ENCODE measurements at regions not wholly inside any gene's neighbourhood (a gene's known extent, or its start where the extent isn't known, plus 50 kb on each side); places are given as distances from the start of the nearest gene placed in this dataset.

- no peaks in the 10 kb centered on the region for H3K36me3 ChIP-seq
- no peak overlapping the region for H3K27ac ChIP-seq
- no peak for DNase-seq
- H3K27me3 ChIP-seq (replicated peaks in 1 of 7), result no peaks in the 10 kb centered on the region
- H3K9me3 ChIP-seq, result no peaks in the 10 kb centered on the region
- no peak for TF ChIP-seq POLR2A (IDR thresholded peaks at IDR 0.05)
- no peak for TF ChIP-seq CTCF (IDR thresholded peaks at IDR 0.05 in 8 of 11, conservative IDR thresholded peaks at IDR 0.05 in 3 of 11)
- H3K4me1 ChIP-seq, result peaks cover 0 to 29% (median 9%) of the 10 kb centered on the region in 6 donors
- intact Hi-C loops (cut with DNase I; ENCODE audit: low total_unique reads), result no loop called here
- H3K4me3 ChIP-seq, result no peak overlapping the region
- 88 to 96% (median 92%) methylated on average over 7 of the region's 7 CpGs for WGBS, 5 donors
These were observed 133.1 kb upstream of the EEPD1 start for GRCh38 chr7:36019980-36020379.

GRCh38 chr7:36021367-36021766 is 131.7 kb upstream of the EEPD1 start:
- WGBS, 5 donors, result 67 to 82% (median 77%) methylated on average over 5 of the region's 5 CpGs

GRCh38 chr7:36021917-36022550 is 131.0 kb upstream of the EEPD1 start:
- WGBS, 5 donors, result 75 to 86% (median 82%) methylated on average over 11 of the region's 11 CpGs
- Histone ChIP-seq H3K27ac (peak overlapping the region in 2 of 8 donors; percentile 49 to 63), H3K36me3 (no peaks in the 10 kb centered on the region), H3K4me1 (peaks cover 0 to 29% (median 9%) of the 10 kb centered on the region in 6 donors), H3K9me3 (no peaks in the 10 kb centered on the region), H3K4me3 (no peak overlapping the region), H3K27me3 (replicated peaks in 1 of 7) (no peaks in the 10 kb centered on the region)
- intact Hi-C loops (cut with DNase I; ENCODE audit: low total_unique reads), result no loop called here
- DNase-seq, result no peak
- TF ChIP-seq CTCF (IDR thresholded peaks at IDR 0.05 in 8 of 11, conservative IDR thresholded peaks at IDR 0.05 in 3 of 11), result peak in 1 of 11 experiments; percentile 11
- TF ChIP-seq POLR2A (IDR thresholded peaks at IDR 0.05), result no peak
- no peak for TF ChIP-seq POLR2AphosphoS5 (IDR thresholded peaks at IDR 0.05)

More at GRCh38 chr7:36021367-36021766, 131.7 kb upstream of the EEPD1 start:
- no peaks in the 10 kb centered on the region for H3K9me3 ChIP-seq
- H3K27ac ChIP-seq, result peak overlapping the region in 2 of 8 donors; percentile 49 to 63
- TF ChIP-seq CTCF (IDR thresholded peaks at IDR 0.05 in 8 of 11, conservative IDR thresholded peaks at IDR 0.05 in 3 of 11) (peak in 8 of 11 experiments; percentile 11 to 54 (median 36)), POLR2A (IDR thresholded peaks at IDR 0.05) (no peak), POLR2AphosphoS5 (IDR thresholded peaks at IDR 0.05) (no peak)
- H3K4me1 ChIP-seq, result peaks cover 0 to 29% (median 9%) of the 10 kb centered on the region in 6 donors
- H3K27me3 ChIP-seq (replicated peaks in 1 of 7), result no peaks in the 10 kb centered on the region
- intact Hi-C loops (cut with DNase I; ENCODE audit: low total_unique reads), result no loop called here
- DNase-seq, result no peak
- no peaks in the 10 kb centered on the region for H3K36me3 ChIP-seq
- no peak overlapping the region for H3K4me3 ChIP-seq

GRCh38 chr7:36023033-36023560 is 130.0 kb upstream of the EEPD1 start:
- WGBS, 5 donors, result 61 to 83% (median 76%) methylated on average over 2 of the region's 2 CpGs
- peaks cover 0 to 29% (median 9%) of the 10 kb centered on the region in 6 donors for H3K4me1 ChIP-seq

More at GRCh38 chr7:36023033-36023560, 130.0 kb upstream of the EEPD1 start:
- Histone ChIP-seq H3K27ac (peak overlapping the region in 3 of 8 donors; percentile 18 to 63 (median 49)), H3K9me3 (no peaks in the 10 kb centered on the region), H3K27me3 (replicated peaks in 1 of 7) (peaks cover 0 to 4% (median 0%) of the 10 kb centered on the region in 7 donors), H3K4me3 (no peak overlapping the region), H3K36me3 (no peaks in the 10 kb centered on the region)
- intact Hi-C loops (cut with DNase I; ENCODE audit: low total_unique reads), result no loop called here
- no peak for DNase-seq
- TF ChIP-seq POLR2AphosphoS5 (IDR thresholded peaks at IDR 0.05) (no peak), CTCF (IDR thresholded peaks at IDR 0.05 in 8 of 11, conservative IDR thresholded peaks at IDR 0.05 in 3 of 11) (no peak), POLR2A (IDR thresholded peaks at IDR 0.05) (no peak)

Data from spleen (tissue), 11 donors.